ENCODE measurements at regions not wholly inside any gene's neighbourhood (a gene's known extent, or its start where the extent isn't known, plus 50 kb on each side); places are given as distances from the start of the nearest gene placed in this dataset.

DNA sequence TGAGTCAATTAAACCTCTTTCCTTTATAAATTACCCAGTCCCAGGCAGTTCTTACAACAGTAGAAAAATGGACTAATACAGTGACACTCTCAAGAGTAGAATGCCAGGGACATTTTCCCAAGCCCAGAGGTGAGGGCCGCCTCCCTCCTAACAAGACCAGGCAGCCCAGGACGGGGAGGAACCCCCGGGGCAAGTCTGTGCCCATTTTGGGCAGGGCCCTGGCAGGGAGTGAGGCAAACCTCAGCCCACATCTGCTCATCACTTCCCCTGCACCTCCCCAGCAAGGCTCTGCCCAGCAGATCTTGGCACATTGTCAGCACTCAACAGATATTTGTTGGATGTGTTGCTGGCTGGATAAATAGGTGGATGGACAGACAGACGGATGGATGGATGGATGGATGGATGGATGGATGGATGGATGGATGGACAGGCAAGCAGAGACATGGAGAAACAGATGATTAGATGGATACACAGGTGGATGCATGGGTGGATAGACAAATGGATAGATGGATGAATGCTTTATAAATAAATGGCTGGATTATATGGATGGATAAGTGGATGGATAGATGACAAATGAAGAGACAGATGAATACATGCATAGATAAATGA lies 271.3 kb downstream of the PARN start:
- dilution Hi-C loops (cut with MboI; ENCODE audit: extremely low pct_ligation_motif_present, low sequenced_read_pairs), result no loop called here
- Histone ChIP-seq H3K4me1 (ENCODE audit: control insufficient read depth, extremely low read depth, insufficient read depth, low read length) (peaks cover 29% of the 10 kb centered on the region), H3K9me3 (ENCODE audit: control insufficient read depth, low read depth, low read length) (no peaks in the 10 kb centered on the region), H2AFZ (ENCODE audit: control insufficient read depth, low read length) (no peak overlapping the region), H3K79me2 (ENCODE audit: control insufficient read depth, insufficient read depth, low read length) (no peaks in the 10 kb centered on the region), H3K9ac (ENCODE audit: control insufficient read depth, extremely low read depth, insufficient read depth, low read length) (no peak overlapping the region), H3K27ac (ENCODE audit: control insufficient read depth, insufficient read depth, low read length) (no peak overlapping the region), H3K4me2 (ENCODE audit: control insufficient read depth, extremely low read depth, insufficient read depth, low read depth, low read length) (no peak overlapping the region), H3K4me3 (ENCODE audit: control insufficient read depth in 2 of 3, extremely low read depth in 1 of 3, insufficient read depth in 2 of 3, low read depth in 1 of 3, low read length in 3 of 3) (no peak overlapping the region), H3K36me3 (ENCODE audit: control insufficient read depth in 2 of 2, extremely low read depth in 1 of 2, insufficient read depth in 2 of 2, low read length in 2 of 2) (no peaks in the 10 kb centered on the region), H3K9me1 (ENCODE audit: control insufficient read depth, extremely low read depth, insufficient read depth, low read length) (no peaks in the 10 kb centered on the region), H4K20me1 (ENCODE audit: control insufficient read depth, extremely low read depth, insufficient read depth, low read length) (no peaks in the 10 kb centered on the region), H3K27me3 (ENCODE audit: control insufficient read depth, extremely low read depth, insufficient read depth, low read length) (no peaks in the 10 kb centered on the region)
- peak; percentile 93 for DNase-seq (ENCODE audit: low read depth, low spot score)
- no peak for TF ChIP-seq EZH2 (IDR thresholded peaks at IDR 0.05; ENCODE audit: low read length)
- no peak for TF ChIP-seq CTCF (optimal IDR thresholded peaks at IDR 0.05 in 1 of 3, IDR thresholded peaks at IDR 0.05 in 1 of 3, conservative IDR thresholded peaks at IDR 0.05 in 1 of 3; ENCODE audit: extremely low read depth in 1 of 3, insufficient read depth in 2 of 3, low read length in 3 of 3)
- peak; percentile 92 for FAIRE-seq

DNA sequence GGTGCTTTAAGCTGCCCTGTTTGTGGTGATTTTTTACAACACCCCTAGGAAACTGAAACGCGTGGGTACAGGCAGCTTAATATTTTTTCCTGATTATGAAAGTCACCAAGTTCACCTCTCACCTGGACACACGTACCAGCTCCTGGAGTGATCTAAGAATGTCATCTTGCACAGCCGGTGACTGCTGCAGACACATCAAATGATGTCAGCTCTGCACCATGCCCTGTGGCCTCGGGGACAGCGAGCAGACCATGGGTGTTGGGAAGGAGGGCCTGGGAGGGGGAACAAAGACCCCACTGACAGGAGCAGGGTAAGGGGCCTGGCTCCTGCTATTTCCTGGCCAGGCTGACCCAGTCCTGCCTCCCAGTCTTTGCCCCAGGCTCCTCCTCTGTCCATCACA lies 272.7 kb downstream of the PARN start:
- TF ChIP-seq CTCF (optimal IDR thresholded peaks at IDR 0.05 in 1 of 3, IDR thresholded peaks at IDR 0.05 in 1 of 3, conservative IDR thresholded peaks at IDR 0.05 in 1 of 3; ENCODE audit: extremely low read depth in 1 of 3, insufficient read depth in 2 of 3, low read length in 3 of 3) (no peak), EZH2 (IDR thresholded peaks at IDR 0.05; ENCODE audit: low read length) (no peak)

More for the DNA sequence above, 272.7 kb downstream of the PARN start:
- no peak overlapping the region for H2AFZ ChIP-seq (ENCODE audit: control insufficient read depth, low read length)
- no peaks in the 10 kb centered on the region for H3K79me2 ChIP-seq (ENCODE audit: control insufficient read depth, insufficient read depth, low read length)
- H3K4me3 ChIP-seq (ENCODE audit: control insufficient read depth in 2 of 3, extremely low read depth in 1 of 3, insufficient read depth in 2 of 3, low read depth in 1 of 3, low read length in 3 of 3), result no peak overlapping the region
- FAIRE-seq (no peak), DNase-seq (ENCODE audit: low read depth, low spot score) (no peak)
- no peaks in the 10 kb centered on the region for H3K9me1 ChIP-seq (ENCODE audit: control insufficient read depth, extremely low read depth, insufficient read depth, low read length)
- H3K27me3 ChIP-seq (ENCODE audit: control insufficient read depth, extremely low read depth, insufficient read depth, low read length), result no peaks in the 10 kb centered on the region
- H3K27ac ChIP-seq (ENCODE audit: control insufficient read depth, insufficient read depth, low read length), result no peak overlapping the region
- no peak overlapping the region for H3K9ac ChIP-seq (ENCODE audit: control insufficient read depth, extremely low read depth, insufficient read depth, low read length)
- H3K4me1 ChIP-seq (ENCODE audit: control insufficient read depth, extremely low read depth, insufficient read depth, low read length), result peaks cover 19% of the 10 kb centered on the region
- H3K36me3 ChIP-seq (ENCODE audit: control insufficient read depth in 2 of 2, extremely low read depth in 1 of 2, insufficient read depth in 2 of 2, low read length in 2 of 2), result no peaks in the 10 kb centered on the region
- no peaks in the 10 kb centered on the region for H4K20me1 ChIP-seq (ENCODE audit: control insufficient read depth, extremely low read depth, insufficient read depth, low read length)
- dilution Hi-C loops (cut with MboI; ENCODE audit: extremely low pct_ligation_motif_present, low sequenced_read_pairs), result no loop called here
- H3K4me2 ChIP-seq (ENCODE audit: control insufficient read depth, extremely low read depth, insufficient read depth, low read depth, low read length), result no peak overlapping the region
- H3K9me3 ChIP-seq (ENCODE audit: control insufficient read depth, low read depth, low read length), result no peaks in the 10 kb centered on the region
